Upper lobe of left lung (tissue), 6 donors: ENCODE measurements at regions not wholly inside any gene's neighbourhood (a gene's known extent, or its start where the extent isn't known, plus 50 kb on each side); places are given as distances from the start of the nearest gene placed in this dataset.

Source experiments
- ATAC-seq, 2 donors: fragments of 200-7000 bp; cut with Tn5 transposase; one replicate each; pipeline ENCODE4 v1.9.1; 2022; ENCODE audit warnings: mild to moderate bottlenecking in 2 of 2, moderate library complexity in 2 of 2; ENCODE audit not compliant: low FRiP score in 2 of 2
- DNase-seq, 2 donors: peaks; one replicate each; pipeline ENCODE4 v3.0.0-alpha.2; 2019 to 2020
- H3K27ac ChIP-seq, 4 donors: fragments of 200-600 bp; sonication (generic); one replicate each; pipeline ENCODE4 v1.5.1; 2016 to 2019
- H3K27me3 ChIP-seq, 4 donors: fragments of 200-600 bp; sonication (generic); one replicate each; pipeline ENCODE4 v1.5.1; 2017 to 2019
- H3K36me3 ChIP-seq, 4 donors: fragments of 200-600 bp; sonication (generic); one replicate each; pipeline ENCODE4 v1.5.1; 2016 to 2019
- H3K4me1 ChIP-seq, 4 donors: fragments of 200-600 bp; sonication (generic); one replicate each; pipeline ENCODE4 v1.5.1; 2018 to 2019
- H3K4me3 ChIP-seq, 4 donors: fragments of 200-600 bp; sonication (generic); one replicate each; pipeline ENCODE4 v1.5.1; 2017 to 2019; ENCODE audit warnings: mild to moderate bottlenecking in 2 of 4, moderate library complexity in 1 of 4
- H3K9me3 ChIP-seq, 4 donors: fragments of 200-600 bp; sonication (generic); one replicate each; pipeline ENCODE4 v1.5.1; 2018 to 2019
- CTCF ChIP-seq, 6 experiments: fragments of 450-650 bp in 4 of 6; fragments of 200-600 bp in 2 of 6; sonication (generic) in 2 of 6; IDR thresholded peaks; one replicate each; pipeline ENCODE4 v1.5.1; 2016 to 2019; ENCODE audit warnings: antibody characterized with exemption in 6 of 6
- EP300 ChIP-seq, 4 donors: sonication (generic); formaldehyde crosslinking; IDR thresholded peaks; one replicate each; pipeline ENCODE4 v1.5.1; 2017; ENCODE audit warnings: antibody characterized with exemption in 4 of 4, control low read depth in 2 of 4
- POLR2A ChIP-seq, 4 donors: fragments of 450-650 bp; IDR thresholded peaks; one replicate each; pipeline ENCODE4 v1.5.1; 2016 to 2017; ENCODE audit warnings: antibody characterized with exemption in 4 of 4, mild to moderate bottlenecking in 2 of 4
- POLR2AphosphoS5 ChIP-seq, 2 donors: sonication (generic); formaldehyde crosslinking; IDR thresholded peaks; one replicate each; pipeline ENCODE4 v1.5.1; 2017; ENCODE audit warnings: antibody characterized with exemption in 2 of 2
- WGBS, 2 donors: methylation state at CpG; one replicate each; pipeline ENCODE4 v1.1.5; 2017 to 2018; 5-methylcytosine and 5-hydroxymethylcytosine counted together
- donor health status: DM: no; HTN: no; CAD: no; lungs with moderate emphysema.
- donor health status: DM: no; HTN: yes; CAD: no; lungs with severe emphysema.

- Histone ChIP-seq H3K4me1 (no peaks in the 10 kb centered on the region), H3K27me3 (no peaks in the 10 kb centered on the region), H3K9me3 (no peaks in the 10 kb centered on the region), H3K27ac (no peak overlapping the region), H3K36me3 (no peaks in the 10 kb centered on the region), H3K4me3 (no peak overlapping the region)
- 90 to 91% methylated on average over 4 of the region's 4 CpGs for WGBS, 2 donors
- DNase-seq (no peak), ATAC-seq (no peak)
- TF ChIP-seq CTCF (IDR thresholded peaks at IDR 0.05) (no peak), POLR2A (IDR thresholded peaks at IDR 0.05) (no peak), EP300 (IDR thresholded peaks at IDR 0.05) (no peak), POLR2AphosphoS5 (IDR thresholded peaks at IDR 0.05) (no peak)
These were observed 150.9 kb upstream of the CYRIA start for GRCh38 chr2:16816522-16816921.

- Histone ChIP-seq H3K4me3 (no peak overlapping the region), H3K9me3 (no peaks in the 10 kb centered on the region), H3K4me1 (no peaks in the 10 kb centered on the region), H3K27me3 (no peaks in the 10 kb centered on the region), H3K27ac (no peak overlapping the region), H3K36me3 (no peaks in the 10 kb centered on the region)
- no peak for ATAC-seq
- DNase-seq: no peak
- TF ChIP-seq POLR2AphosphoS5 (IDR thresholded peaks at IDR 0.05) (no peak), CTCF (IDR thresholded peaks at IDR 0.05) (no peak), POLR2A (IDR thresholded peaks at IDR 0.05) (no peak), EP300 (IDR thresholded peaks at IDR 0.05) (no peak)
- 40 to 61% methylated on average over 1 of the region's 1 CpG for WGBS, 2 donors
These were observed 150.4 kb upstream of the CYRIA start for GRCh38 chr2:16816016-16816415.

- ATAC-seq (no peak), DNase-seq (no peak)
- Histone ChIP-seq H3K9me3 (no peaks in the 10 kb centered on the region), H3K4me3 (no peak overlapping the region), H3K27me3 (no peaks in the 10 kb centered on the region), H3K36me3 (no peaks in the 10 kb centered on the region), H3K4me1 (no peaks in the 10 kb centered on the region), H3K27ac (no peak overlapping the region)
- TF ChIP-seq EP300 (IDR thresholded peaks at IDR 0.05) (no peak), CTCF (IDR thresholded peaks at IDR 0.05) (no peak), POLR2AphosphoS5 (IDR thresholded peaks at IDR 0.05) (no peak), POLR2A (IDR thresholded peaks at IDR 0.05) (no peak)
- 45 to 69% methylated on average over 1 of the region's 1 CpG for WGBS, 2 donors
These were observed 148.0 kb upstream of the CYRIA start for GRCh38 chr2:16813593-16813992.

- ATAC-seq (no peak), DNase-seq (no peak)
- WGBS, 2 donors: 92 to 95% methylated on average over 2 of the region's 2 CpGs
- no peaks in the 10 kb centered on the region for H3K36me3 ChIP-seq
- no peak overlapping the region for H3K4me3 ChIP-seq
- H3K4me1 ChIP-seq: no peaks in the 10 kb centered on the region
- H3K27me3 ChIP-seq: no peaks in the 10 kb centered on the region
- no peak for TF ChIP-seq POLR2A (IDR thresholded peaks at IDR 0.05)
- TF ChIP-seq CTCF (IDR thresholded peaks at IDR 0.05): no peak
- TF ChIP-seq POLR2AphosphoS5 (IDR thresholded peaks at IDR 0.05): no peak
- TF ChIP-seq EP300 (IDR thresholded peaks at IDR 0.05): no peak
- H3K9me3 ChIP-seq: no peaks in the 10 kb centered on the region
- H3K27ac ChIP-seq: no peak overlapping the region
These were observed 132.8 kb upstream of the CYRIA start for GRCh38 chr2:16798472-16798871.

- Histone ChIP-seq H3K4me1 (no peaks in the 10 kb centered on the region), H3K27me3 (no peaks in the 10 kb centered on the region), H3K4me3 (no peak overlapping the region), H3K9me3 (no peaks in the 10 kb centered on the region), H3K27ac (no peak overlapping the region), H3K36me3 (no peaks in the 10 kb centered on the region)
- DNase-seq (no peak), ATAC-seq (no peak)
- TF ChIP-seq POLR2AphosphoS5 (IDR thresholded peaks at IDR 0.05) (no peak), EP300 (IDR thresholded peaks at IDR 0.05) (no peak), POLR2A (IDR thresholded peaks at IDR 0.05) (no peak), CTCF (IDR thresholded peaks at IDR 0.05) (no peak)
- 94 to 100% methylated on average over 1 of the region's 1 CpG for WGBS, 2 donors
These were observed 125.9 kb upstream of the CYRIA start for GRCh38 chr2:16791496-16791895.
